GM19397 (cell line): ENCODE measurements at regions not wholly inside any gene's neighbourhood (a gene's known extent, or its start where the extent isn't known, plus 50 kb on each side); places are given as distances from the start of the nearest gene placed in this dataset.

Experiments
- ATAC-seq: cut with Tn5 transposase; IDR thresholded peaks from one replicate; pipeline ENCODE4 v1.9.1; 2021; ENCODE audit warnings: mild to moderate bottlenecking, moderate library complexity; ENCODE audit not compliant: unreplicated experiment

DNA sequence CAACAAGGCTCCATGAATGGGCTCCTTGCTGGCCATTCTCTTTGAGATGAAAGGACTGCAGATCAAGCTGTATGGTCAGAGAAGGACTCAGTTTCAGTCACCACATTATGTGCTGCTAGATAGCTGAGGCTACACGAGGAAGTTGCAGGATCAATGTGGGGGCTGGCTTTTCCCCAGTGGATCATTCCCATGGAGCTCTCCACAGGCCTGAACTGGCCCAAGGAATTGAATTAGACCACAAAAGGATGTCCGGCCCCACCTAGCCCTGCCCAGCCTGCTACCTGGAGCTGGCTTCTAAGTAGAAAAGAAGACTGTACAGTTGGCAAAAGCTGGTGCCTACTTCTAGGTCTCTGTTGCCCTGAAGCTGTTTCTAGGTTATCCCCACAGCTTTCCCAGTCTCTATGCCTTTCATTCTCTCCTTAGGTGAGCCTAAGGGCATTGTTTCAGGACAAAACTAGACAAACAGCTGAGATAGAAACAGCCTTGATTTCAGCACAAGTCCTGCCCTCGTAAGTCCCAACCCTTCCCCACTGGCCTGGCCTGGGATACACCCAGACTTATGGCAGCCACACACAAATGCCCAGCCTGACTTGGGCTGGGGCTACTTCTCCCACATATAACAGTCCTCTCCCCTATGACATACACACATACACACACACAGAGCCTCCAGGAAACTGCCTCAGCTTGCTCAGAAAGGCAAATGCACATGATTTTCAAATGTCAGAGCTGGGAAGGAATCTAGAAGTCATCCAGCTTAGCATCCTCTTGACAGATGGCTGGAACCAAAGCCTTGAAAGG, 129.1 kb upstream of the NCAM1 start:
- ATAC-seq: no peak

DNA sequence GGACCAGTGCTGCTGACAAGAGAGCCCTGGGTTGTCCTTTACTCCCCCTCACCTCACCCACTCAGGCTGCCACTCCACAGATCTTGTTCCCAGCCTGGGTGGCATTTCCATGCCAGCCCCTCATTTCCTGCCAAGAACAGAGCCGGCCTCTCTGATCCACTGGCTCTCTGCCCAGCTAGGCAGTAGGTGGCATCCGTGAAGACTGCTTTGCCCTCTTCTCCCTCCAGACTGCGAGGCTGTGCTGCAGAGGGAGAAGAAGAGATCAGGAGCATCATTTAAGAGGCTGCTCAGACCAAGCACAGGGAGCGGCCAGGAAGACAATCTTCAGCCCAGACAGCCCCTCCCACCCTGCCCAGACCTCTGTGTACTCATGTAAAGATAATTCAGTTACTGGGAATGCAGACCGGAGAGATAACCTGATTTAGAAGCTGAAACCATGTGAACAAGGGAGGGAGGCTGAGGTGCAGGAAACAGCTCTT, 126.9 kb upstream of the NCAM1 start:
- ATAC-seq: no peak

DNA sequence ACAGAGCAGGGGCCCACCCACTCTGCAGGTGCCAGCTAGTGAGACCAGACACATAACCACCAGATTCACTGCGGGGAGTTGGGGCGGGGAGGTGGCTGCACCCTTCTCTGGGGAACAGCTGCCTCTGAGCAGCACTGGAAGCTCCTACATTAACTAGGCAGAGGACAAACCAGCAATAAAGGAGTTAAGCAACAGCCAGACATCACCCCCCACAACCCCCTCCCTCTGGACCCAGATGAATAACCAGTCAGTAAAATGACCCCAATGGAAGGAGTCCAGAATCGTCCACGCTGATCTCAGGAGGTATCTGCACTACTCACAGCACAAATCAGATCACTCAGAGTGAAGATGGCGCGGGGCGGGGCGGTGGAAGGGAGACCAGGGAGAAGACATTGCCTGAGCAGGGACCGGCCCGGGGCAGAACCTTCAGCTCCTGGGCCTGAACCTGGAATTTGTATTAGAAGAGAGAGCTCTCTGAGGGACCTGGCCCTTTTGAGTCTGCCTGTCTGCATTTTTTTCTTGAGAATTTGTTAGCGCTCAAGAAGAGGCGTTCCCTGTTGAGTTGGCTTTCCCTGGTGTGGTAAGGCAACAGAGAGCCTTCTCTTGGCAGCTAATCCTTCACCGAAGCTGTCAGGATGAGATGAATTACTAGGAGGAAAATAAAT, 125.5 kb upstream of the NCAM1 start:
- ATAC-seq: no peak

DNA sequence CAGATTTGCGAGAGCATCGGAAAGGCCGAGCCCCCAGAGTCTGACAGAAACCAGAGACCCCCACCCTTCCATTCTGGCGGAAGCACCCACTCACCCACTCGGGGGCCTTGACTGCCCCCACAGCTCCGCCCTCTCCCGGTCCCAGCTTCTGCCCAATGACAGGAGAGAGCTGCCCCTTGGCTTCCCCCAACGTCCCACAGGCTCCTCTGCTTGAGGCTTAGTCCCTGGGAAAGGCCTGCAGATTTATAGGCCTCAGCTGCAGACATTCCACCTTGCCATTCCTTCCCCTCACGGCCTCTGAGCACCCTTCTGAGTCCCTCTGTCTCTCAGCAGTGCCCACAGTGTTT, 125.0 kb upstream of the NCAM1 start:
- no peak for ATAC-seq

DNA sequence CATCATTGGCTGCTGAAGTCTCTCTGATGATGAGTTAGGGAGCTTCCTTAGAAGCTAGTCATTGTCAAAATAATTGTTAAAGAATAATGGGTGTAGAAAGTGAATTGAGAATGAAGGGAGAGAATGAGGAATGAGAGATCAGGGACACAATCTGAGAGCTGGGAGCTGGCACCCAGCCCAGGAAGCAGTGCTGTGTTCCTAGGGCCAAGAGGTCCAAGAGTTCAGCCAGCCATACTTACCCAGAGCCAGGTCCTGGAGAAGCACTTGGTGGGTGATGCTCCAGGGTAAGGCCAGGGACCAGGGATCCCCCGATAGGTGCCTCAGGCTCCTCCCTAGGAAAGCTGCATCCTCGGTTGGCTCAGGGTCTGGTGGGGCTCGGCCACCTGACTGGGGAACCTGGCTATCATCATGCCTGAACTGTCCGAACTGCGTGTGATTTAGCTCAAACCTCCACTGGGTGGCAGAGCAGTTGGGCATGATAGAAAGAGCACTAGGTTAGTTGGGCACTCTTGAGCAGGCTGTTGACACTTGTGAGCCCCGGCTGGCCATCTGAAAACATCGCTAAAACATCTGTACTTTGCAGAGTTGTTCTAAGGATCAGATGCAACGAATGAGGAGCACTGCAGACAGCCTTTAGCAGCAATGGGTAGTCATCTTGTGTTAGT, 123.9 kb upstream of the NCAM1 start:
- ATAC-seq: no peak

DNA sequence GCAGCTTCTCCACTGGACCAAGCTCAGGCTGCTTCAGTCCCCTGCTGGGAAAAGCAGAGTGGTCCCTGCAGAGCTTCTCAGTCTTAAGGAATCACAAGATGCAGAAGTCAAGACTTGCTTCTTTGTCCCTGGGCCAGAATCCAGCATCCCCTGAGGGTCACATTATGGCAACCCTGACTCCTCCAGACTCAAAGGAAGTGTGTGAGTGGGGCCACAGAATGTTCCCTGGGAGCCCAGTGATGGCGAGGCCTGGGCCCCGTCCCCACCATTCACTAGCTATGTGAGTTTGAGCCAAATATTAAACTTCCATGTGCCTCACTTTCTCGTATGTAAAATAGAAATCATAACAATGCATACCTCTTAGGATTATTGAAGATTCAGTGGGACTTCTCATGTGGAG, 122.2 kb upstream of the NCAM1 start:
- ATAC-seq: no peak

DNA sequence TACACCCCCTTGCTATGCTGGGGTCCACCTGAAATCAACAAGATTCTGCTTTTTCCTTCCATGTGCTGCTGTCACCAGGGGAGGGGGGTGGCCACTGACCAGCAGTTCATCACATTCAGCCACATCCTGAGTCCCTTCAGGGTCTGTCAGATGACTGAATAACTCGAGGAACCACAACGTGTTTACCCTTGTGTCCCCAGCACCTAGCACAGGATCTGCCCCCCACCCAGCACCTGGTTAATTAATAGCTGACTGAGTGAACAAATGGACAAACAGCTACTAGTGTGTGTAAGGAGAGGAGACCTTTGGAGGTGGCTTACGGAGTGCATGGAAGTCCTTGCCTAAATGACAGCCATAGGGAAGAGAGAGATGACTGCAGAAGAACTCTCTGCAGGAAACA, 119.5 kb upstream of the NCAM1 start:
- no peak for ATAC-seq

DNA sequence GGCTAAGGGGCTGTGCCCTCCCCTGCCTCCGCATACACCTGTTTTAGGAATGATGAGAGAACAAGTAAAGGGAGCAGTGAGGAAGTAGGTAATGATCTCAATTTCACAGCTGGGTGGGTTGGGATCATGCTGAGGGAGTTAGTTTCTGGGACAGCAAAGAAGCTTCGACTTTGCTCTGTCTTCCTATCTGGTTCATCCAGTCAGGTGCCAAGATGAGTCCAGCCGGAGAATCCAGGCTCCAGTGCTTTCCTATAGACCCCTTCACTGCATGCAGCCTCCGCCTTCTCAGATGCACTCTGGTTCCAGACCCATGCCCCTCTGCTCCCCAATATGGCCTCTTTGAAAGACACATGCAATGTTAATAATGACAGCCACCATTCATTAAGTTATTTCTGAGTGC, 119.1 kb upstream of the NCAM1 start:
- ATAC-seq: no peak

DNA sequence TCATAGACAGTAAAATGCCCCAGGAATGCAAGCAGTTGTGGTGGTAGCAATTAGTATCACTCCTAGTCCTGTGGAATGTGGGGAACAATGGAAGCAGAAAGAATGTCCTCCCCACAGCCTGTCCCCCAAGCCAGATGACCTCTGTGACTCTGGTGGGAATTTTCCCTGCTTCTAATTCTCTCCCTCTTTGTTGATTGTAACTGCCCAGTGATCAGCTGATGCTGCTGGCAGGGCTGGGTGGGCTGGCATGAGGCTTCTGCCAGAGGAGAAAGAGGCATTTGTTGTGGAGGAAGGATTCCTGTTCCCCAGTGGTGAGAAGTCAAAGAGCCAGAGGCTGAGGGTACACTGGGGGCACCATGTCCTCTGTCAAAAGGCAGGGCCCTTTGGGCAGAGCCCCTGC, 116.7 kb upstream of the NCAM1 start:
- no peak for ATAC-seq

DNA sequence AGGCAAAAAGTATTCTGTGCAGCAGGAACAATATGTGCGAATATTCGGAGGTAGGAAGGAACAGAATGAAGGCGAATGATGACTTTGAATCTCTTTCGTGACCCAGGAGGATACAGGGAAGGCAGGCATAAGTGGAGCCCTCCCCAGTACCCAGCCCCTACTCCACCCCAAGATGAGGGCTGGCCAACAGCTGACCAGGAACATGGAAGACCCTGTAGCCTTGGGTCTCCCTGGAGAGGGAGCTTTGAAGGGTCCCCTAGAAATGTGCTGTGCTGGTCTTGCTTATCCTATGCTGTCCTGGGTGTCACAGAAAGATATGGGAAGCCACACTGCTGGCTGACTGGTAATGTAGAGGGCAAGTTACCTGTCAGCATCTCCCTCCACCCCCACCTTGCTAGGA, 113.7 kb upstream of the NCAM1 start:
- ATAC-seq: no peak

DNA sequence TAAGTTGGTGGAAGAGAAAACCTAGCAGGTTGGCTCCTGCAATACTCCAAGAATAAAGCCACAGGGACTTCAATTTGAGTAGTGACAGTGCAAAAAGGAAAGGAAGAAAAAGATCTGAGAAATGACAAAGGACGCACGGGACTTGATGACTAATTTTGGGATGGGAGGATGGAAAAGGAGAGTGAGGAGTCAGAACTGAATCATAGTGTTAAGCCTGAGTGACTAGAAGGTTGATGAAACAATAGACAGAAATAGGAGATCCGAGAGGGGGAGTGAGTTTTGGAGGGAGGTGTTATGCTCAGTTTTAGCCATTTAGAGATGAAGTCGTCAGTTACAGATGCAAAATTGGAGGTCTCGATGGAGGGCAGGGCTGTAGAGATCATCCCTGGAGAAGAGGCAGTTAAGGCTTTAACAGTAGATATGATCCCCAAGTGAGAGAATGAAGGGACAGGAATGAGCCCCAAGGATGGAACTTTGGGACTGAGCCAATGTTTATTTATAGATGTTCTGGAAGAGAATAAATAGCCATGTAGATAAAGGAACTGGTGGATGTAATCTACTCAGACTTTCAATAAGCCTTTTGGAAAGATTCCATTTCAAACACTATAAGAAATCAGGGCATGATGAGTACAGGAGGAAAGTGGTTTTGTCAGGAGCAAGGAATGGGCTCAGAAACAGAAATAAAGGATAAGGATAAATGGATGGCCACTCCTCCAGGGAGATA, 108.9 kb upstream of the NCAM1 start:
- no peak for ATAC-seq

DNA sequence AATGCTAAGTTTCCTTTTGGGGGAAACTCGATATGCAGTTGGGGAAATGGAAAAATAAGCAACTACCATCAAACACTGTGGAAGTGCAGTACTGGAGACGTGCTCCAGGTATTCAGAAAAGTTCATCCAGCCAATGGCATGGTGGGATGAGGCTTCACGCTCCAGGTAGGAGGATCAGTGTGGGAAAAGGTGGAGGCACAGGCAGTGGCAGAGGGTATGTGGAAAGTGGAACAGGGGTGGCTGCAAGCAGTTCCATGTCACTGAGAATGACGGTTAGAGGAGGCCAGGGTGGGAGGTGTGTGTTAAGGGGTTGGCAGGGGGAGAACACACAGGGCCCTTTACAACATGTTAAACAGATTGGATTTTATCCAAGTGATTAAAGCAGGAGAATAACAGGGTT, 105.1 kb upstream of the NCAM1 start:
- no peak for ATAC-seq

DNA sequence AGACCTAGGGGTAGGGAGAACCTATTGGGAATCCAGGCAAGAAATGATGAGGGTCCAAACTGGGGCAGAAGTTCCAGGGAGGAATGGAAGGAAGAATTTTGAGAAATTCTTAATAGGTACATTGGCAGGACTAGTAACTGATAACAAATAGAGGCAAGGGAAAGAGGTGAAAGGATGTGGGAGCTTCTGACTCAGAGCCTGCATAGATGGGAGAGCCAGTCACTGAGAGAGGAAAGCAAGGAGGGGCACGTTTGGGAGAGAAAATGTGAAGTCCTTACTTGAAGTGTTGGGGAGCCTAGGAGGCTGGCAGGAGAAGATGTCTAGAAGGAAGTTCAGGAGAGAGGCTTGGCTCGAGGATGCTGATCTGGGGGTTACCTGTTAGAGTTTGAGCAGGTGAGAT, 104.6 kb upstream of the NCAM1 start:
- ATAC-seq: no peak

DNA sequence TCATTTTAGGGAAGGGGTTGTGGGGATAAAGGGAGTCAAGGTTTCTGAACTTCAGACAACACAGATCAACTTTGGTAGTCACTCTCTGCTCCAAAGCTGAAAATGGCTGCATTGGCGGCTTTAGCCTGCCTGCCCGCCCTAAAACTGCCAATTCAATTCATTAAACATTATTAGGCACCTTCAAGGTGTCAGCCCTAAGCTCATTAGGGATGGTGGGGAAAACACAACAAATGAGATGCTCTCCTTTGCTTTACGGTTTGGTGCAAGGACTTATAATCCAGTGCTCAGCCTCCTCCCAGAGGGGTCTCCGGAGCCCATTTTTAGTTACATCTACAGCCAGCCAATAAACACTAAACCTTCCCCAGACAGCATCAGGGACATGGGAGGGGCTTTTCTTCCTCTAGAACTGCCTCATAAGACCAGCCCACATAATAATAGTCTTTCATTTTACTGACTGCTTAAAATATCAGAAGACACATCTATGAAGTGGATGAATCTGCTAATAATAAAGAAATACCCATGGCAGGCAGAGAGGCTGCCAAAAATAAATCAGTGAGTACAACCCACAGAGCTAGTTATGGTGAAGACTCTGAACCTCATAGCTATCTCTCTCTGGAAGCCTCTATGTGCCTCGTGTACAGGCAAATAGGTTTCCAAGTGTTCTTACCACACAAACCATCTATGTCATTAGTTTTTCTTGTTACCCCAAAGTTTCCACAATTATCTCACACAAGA, 102.8 kb upstream of the NCAM1 start:
- no peak for ATAC-seq

DNA sequence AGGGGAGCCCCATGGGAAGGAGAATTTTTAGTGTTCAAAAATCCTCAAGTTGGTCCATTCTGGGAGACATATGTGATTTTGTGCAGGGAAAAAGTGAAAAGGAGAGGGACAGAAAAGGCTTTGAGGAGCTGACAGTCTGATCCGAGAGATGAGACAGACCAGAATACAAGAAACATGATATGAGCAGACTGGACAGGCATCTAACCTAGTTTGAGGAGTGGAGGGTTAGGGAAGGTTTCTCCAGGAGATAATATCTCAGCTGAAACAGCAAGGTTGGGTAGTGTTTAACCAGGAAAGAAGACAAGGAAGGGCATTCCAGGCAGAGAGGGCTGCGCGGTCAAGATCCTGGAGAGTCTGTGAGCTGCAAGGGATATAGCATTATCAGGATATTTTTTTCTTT, 101.4 kb upstream of the NCAM1 start:
- ATAC-seq: no peak

DNA sequence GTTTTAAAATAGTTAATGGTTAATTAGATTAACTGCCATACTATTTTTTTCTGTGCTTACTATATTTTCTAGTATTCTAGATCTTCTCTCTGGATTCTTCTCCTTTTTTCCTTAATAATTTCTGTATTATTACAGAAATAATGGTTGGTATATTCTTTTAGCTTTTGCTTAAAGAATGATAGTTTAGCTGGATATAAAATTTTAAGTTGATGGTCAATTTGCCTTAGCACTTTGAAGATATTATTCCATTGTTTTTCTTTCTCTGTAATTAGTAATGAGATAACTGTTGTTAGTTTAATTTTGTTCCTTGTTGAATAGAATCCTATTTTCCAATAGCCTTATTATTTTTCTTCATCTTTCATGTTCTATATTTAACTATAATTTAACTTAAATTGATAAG, 99.9 kb upstream of the NCAM1 start:
- ATAC-seq: no peak

DNA sequence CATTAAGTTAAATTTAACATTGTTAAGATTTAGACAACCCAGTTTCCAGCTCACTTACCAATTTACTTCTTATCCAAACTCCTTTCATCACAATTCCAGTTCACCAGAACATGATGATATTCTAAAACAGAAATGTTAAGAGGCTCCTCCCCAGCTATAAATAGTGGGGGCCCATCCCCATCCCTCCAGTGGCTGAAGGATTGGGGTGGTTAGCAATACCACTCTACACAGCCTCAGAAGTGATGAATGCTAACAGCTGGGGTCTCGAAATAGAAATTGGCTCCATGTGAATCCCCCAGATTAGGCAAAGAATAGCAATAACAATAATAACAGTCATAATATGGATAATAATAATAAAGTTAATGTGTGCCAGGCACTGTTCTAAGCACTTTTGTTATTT, 97.9 kb upstream of the NCAM1 start:
- no peak for ATAC-seq

DNA sequence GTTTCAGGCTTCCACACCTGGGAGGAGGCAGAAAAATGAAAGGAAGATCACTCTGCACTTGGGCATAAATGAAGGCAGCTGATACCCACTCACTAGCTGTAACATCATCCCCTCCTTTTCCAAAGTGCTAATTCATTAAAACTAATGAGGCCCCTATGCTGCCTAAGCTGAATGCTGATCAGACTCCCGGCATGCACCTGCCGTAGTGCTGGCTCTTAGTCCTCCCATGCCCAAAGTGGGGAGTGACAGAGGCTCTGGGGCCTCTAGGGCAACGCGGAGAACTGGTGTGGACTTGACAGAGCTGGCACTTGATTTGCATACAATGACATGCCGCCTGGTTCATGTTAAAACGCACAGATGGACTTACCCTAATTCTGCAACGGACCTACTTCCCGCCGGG, 96.5 kb upstream of the NCAM1 start:
- ATAC-seq: no peak

DNA sequence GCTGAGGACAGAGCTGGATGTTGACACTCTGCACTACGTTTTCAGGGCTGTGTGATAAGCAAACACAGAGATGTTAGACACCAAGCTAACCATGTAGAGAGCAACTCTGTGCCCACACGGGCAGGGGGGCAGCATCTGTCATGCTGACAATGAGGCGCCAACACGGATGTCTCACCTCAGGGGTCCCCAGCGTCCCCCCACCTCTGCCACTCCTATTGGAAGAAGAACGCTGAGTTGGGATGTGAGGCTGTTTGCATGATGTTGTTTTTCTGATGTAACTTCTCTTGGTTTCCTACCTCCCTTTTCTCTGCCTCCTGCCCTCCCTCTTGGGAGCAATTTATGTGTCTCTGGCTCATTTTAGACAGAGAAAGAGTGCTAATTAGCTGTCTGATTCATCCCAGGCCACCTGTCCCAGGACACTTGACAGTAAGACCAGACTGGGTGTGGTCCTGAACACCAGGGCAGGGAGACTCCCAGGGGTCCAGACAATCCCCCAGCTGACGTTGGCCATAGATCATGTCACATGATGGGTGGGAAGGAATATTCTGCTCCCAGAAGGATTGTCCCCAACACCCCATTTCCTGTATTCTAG, 89.2 kb upstream of the NCAM1 start:
- no peak for ATAC-seq

DNA sequence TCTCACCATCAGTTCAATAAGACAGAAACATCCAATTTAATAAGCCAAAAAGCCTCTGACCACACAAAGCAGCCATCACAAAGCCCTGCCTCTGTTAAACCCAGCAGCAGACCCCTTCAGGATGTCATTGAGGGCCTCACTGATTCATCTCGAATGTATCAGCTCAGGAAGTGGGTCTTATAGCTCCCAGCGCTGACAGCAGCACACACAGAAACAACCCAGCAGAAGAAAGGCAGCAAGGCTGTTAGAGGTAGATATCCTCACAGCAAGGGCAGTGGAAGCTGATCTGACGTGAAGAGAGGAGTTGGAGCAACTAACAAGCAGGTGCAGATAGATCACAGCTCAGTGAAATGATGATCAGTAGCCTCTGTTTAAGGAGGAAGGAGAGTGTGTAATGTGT, 86.2 kb upstream of the NCAM1 start:
- ATAC-seq: no peak

DNA sequence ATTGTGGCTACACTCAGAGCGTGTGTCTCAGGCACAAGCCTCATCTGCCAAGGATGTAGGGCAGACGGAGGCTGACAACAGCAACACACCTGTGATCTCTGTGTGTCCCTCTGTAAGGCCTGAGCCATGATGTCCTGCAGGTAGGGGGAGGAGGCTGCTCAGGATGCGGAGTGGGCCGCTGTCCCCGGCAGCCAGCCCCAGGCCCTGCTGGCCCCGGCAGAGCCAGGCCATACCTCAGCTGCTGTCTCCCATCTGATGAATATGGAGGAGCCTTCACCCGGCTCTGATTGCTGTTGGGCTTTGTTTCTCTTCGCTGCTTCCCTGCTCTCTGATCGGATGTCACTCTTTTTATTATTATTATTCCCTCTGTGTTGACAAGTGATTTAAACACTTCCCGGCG, 83.6 kb upstream of the NCAM1 start:
- no peak for ATAC-seq
